ENCODE measurements at regions not wholly inside any gene's neighbourhood (a gene's known extent, or its start where the extent isn't known, plus 50 kb on each side); places are given as distances from the start of the nearest gene placed in this dataset.

- TF ChIP-seq CTCF (IDR thresholded peaks at IDR 0.05) (no peak), BHLHE40 (IDR thresholded peaks at IDR 0.05; ENCODE audit: low read depth, low read length) (no peak), USF2 (IDR thresholded peaks at IDR 0.05) (no peak), JUNB (IDR thresholded peaks at IDR 0.05) (no peak), RAD21 (conservative IDR thresholded peaks at IDR 0.05 in 1 of 2, IDR thresholded peaks at IDR 0.05 in 1 of 2) (no peak), POLR2AphosphoS2 (conservative IDR thresholded peaks at IDR 0.05; ENCODE audit: low read length) (no peak), ZNF302 (CRISPR knock-in tag; IDR thresholded peaks at IDR 0.05) (no peak), ESRRA (IDR thresholded peaks at IDR 0.05; ENCODE audit: borderline replicate concordance, low read length) (no peak), POLR2A (IDR thresholded peaks at IDR 0.05; ENCODE audit: low read length) (no peak), HES2 (IDR thresholded peaks at IDR 0.05) (no peak), REST (IDR thresholded peaks at IDR 0.05) (no peak), PHF8 (IDR thresholded peaks at IDR 0.05; ENCODE audit: borderline replicate concordance, low read depth) (no peak), MAX (IDR thresholded peaks at IDR 0.05) (no peak)
Measured at GRCh38 chr5:154690488-154690887, 64.7 kb upstream of the LARP1 start.

Measured in A549 (cell line).